ENCODE measurements at regions not wholly inside any gene's neighbourhood (a gene's known extent, or its start where the extent isn't known, plus 50 kb on each side); places are given as distances from the start of the nearest gene placed in this dataset.

GRCh38 chr5:86228147-86228546 lies 389.6 kb upstream of the COX7C start:
- Histone ChIP-seq H3K79me2 (replicated peaks; ENCODE audit: insufficient read depth, low read length) (no peaks in the 10 kb centered on the region), H3K9me3 (ENCODE audit: low read length) (no peaks in the 10 kb centered on the region), H3K27ac (ENCODE audit: low read length) (no peak overlapping the region), H3K27me3 (ENCODE audit: insufficient read depth, low read depth, low read length) (no peaks in the 10 kb centered on the region), H3F3A (ENCODE audit: insufficient read depth, low read length, poor library complexity, severe bottlenecking) (no peaks in the 10 kb centered on the region), H4K20me1 (ENCODE audit: insufficient read depth) (no peaks in the 10 kb centered on the region), H3K36me3 (ENCODE audit: insufficient read depth, low read length) (no peaks in the 10 kb centered on the region), H3K4me3 (ENCODE audit: low read length) (no peak overlapping the region), H3K9ac (ENCODE audit: low read length) (no peak overlapping the region), H3K9me2 (ENCODE audit: insufficient read depth, low read length) (no peaks in the 10 kb centered on the region), H2AFZ (ENCODE audit: low read depth, low read length) (no peak overlapping the region), H3K4me2 (ENCODE audit: low read length) (no peak overlapping the region)
- no peak for TF ChIP-seq EP300 (conservative IDR thresholded peaks at IDR 0.05; ENCODE audit: poor library complexity, severe bottlenecking)
- TF ChIP-seq REST (IDR thresholded peaks at IDR 0.05; ENCODE audit: borderline replicate concordance): no peak
- TF ChIP-seq MXI1 (conservative IDR thresholded peaks at IDR 0.05; ENCODE audit: poor library complexity, severe bottlenecking): no peak
- TF ChIP-seq POLR2AphosphoS5 (IDR thresholded peaks at IDR 0.05): no peak
- no peak for TF ChIP-seq SMC3 (conservative IDR thresholded peaks at IDR 0.05; ENCODE audit: poor library complexity)
- TF ChIP-seq TAF1 (IDR thresholded peaks at IDR 0.05; ENCODE audit: low read depth): no peak
- TF ChIP-seq RAD21 (conservative IDR thresholded peaks at IDR 0.05): no peak
- TF ChIP-seq CTCF (IDR thresholded peaks at IDR 0.05; ENCODE audit: poor library complexity, severe bottlenecking): no peak
- no peak for TF ChIP-seq EZH2 (IDR thresholded peaks at IDR 0.05; ENCODE audit: borderline replicate concordance, insufficient read depth, low read length, poor library complexity, severe bottlenecking)

GRCh38 chr5:86232246-86232645 lies 385.5 kb upstream of the COX7C start:
- Histone ChIP-seq H3F3A (ENCODE audit: insufficient read depth, low read length, poor library complexity, severe bottlenecking) (no peaks in the 10 kb centered on the region), H3K79me2 (replicated peaks; ENCODE audit: insufficient read depth, low read length) (no peaks in the 10 kb centered on the region), H4K20me1 (ENCODE audit: insufficient read depth) (no peaks in the 10 kb centered on the region), H3K36me3 (ENCODE audit: insufficient read depth, low read length) (no peaks in the 10 kb centered on the region), H3K9me2 (ENCODE audit: insufficient read depth, low read length) (no peaks in the 10 kb centered on the region), H3K27me3 (ENCODE audit: insufficient read depth, low read depth, low read length) (no peaks in the 10 kb centered on the region), H3K27ac (ENCODE audit: low read length) (no peak overlapping the region), H3K9me3 (ENCODE audit: low read length) (no peaks in the 10 kb centered on the region), H2AFZ (ENCODE audit: low read depth, low read length) (no peak overlapping the region), H3K9ac (ENCODE audit: low read length) (no peak overlapping the region), H3K4me2 (ENCODE audit: low read length) (no peak overlapping the region), H3K4me3 (ENCODE audit: low read length) (no peak overlapping the region)
- TF ChIP-seq MXI1 (conservative IDR thresholded peaks at IDR 0.05; ENCODE audit: poor library complexity, severe bottlenecking) (no peak), EP300 (conservative IDR thresholded peaks at IDR 0.05; ENCODE audit: poor library complexity, severe bottlenecking) (no peak), TAF1 (IDR thresholded peaks at IDR 0.05; ENCODE audit: low read depth) (no peak), CTCF (IDR thresholded peaks at IDR 0.05; ENCODE audit: poor library complexity, severe bottlenecking) (no peak), REST (IDR thresholded peaks at IDR 0.05; ENCODE audit: borderline replicate concordance) (no peak), POLR2AphosphoS5 (IDR thresholded peaks at IDR 0.05) (no peak), RAD21 (conservative IDR thresholded peaks at IDR 0.05) (no peak), EZH2 (IDR thresholded peaks at IDR 0.05; ENCODE audit: borderline replicate concordance, insufficient read depth, low read length, poor library complexity, severe bottlenecking) (no peak)

Measured in neural cell (in vitro differentiated cells).